Stimulated activated naive CD8-positive, alpha-beta T cell treated with anti-CD3 and anti-CD28 coated beads, Interleukin-15, amount 100 ng/mL, for 72 hours (primary cell): ENCODE measurements at regions not wholly inside any gene's neighbourhood (a gene's known extent, or its start where the extent isn't known, plus 50 kb on each side); places are given as distances from the start of the nearest gene placed in this dataset.

Experiments
- ATAC-seq: fragments of 150-1000 bp; cut with Tn5 transposase; 2 replicates; pipeline ENCODE4 v1.10.0; 2021; ENCODE audit warnings: mild to moderate bottlenecking, moderate library complexity
- DNase-seq, 2 donors: peaks; one replicate each; pipeline ENCODE4 v3.0.0; 2021 to 2022
- H3K27ac Mint-ChIP-seq, 2 donors: one replicate each; pipeline ENCODE4 v1.8.0; 2022; ENCODE audit warnings: mild to moderate bottlenecking in 2 of 2, mixed read lengths in 2 of 2, moderate library complexity in 2 of 2
- H3K27me3 Mint-ChIP-seq: one replicate; pipeline ENCODE4 v1.8.0; 2022; ENCODE audit warnings: mixed read lengths
- H3K4me1 Mint-ChIP-seq: one replicate; pipeline ENCODE4 v1.8.0; 2022; ENCODE audit warnings: mild to moderate bottlenecking, mixed read lengths
- H3K4me3 Mint-ChIP-seq, 2 donors: one replicate each; pipeline ENCODE4 v1.8.0; 2022; ENCODE audit warnings: mild to moderate bottlenecking in 2 of 2, mixed read lengths in 2 of 2, moderate library complexity in 1 of 2
- H3K9me3 Mint-ChIP-seq, 2 donors: one replicate each; pipeline ENCODE4 v1.8.0; 2022; ENCODE audit warnings: mixed read lengths in 2 of 2

DNA sequence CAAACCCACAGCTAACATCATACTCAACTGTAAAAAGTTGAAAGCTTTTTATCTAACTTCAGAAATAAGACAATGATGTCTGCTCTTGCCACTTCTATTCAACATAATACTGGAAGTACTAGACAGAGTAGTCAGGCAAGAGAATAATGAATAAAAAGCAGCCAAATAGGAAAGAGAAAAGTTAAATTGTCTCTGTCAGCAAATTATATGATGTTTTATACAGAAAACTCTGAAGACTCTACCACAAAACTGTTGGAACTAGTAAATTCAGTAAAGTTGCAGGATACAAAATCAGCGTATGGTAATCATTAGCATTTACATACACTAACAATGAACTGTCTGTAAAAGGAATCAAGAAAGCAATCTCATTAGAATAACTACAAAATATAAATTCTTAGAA is 752.9 kb upstream of the CT83 start:
- DNase-seq (no peak), ATAC-seq (no peak)
- H3K27ac Mint-ChIP-seq: no peak overlapping the region
- H3K9me3 Mint-ChIP-seq: no peaks in the 10 kb centered on the region
- no peaks in the 10 kb centered on the region for H3K27me3 Mint-ChIP-seq
- no peak overlapping the region for H3K4me3 Mint-ChIP-seq
- H3K4me1 Mint-ChIP-seq: no peaks in the 10 kb centered on the region

DNA sequence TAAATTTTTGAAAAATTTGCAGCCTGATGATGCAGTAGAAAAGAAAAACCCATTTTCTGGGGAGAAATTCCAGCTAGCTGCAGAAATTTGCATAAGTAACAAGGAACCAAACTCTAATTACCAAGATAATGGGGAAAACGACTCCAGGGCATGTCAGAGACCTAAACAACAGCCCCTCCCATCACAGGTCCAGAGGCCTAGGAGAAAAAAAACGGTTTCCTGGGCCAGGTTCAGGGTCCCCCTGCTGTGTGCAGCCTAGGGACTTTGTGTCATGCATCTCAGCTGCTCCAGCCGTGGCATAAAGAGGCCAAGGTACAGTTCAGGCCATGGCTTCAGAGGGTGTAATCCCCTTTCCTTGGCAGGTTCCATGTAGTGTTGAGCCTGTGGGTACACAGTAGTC is 733.7 kb upstream of the CT83 start:
- DNase-seq (no peak), ATAC-seq (no peak)
- H3K27me3 Mint-ChIP-seq: no peaks in the 10 kb centered on the region
- H3K9me3 Mint-ChIP-seq: peaks cover 0 to 4% of the 10 kb centered on the region in 2 donors
- H3K4me1 Mint-ChIP-seq: no peaks in the 10 kb centered on the region
- no peak overlapping the region for H3K4me3 Mint-ChIP-seq
- H3K27ac Mint-ChIP-seq: no peak overlapping the region

DNA sequence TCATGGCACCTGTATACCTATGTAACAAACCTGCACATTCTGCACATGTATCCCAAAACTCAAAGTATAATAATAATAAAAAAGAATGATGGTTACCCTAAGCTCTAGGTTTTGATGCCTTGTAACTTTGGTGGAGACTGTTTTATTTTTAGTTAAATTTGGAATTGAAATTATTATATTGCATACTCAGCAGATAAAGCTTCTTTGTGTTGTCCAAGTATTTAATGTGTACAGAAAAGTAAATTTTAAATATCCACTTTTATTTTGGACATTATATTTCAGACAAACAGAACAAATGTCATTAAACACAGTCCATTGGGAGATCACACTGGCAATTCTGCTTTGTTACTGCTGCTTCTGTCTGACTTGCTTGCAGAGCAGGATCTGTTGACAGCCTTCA is 684.5 kb upstream of the CT83 start:
- Mint-ChIP-seq H3K27ac (no peak overlapping the region), H3K27me3 (no peaks in the 10 kb centered on the region), H3K4me1 (no peaks in the 10 kb centered on the region), H3K9me3 (no peaks in the 10 kb centered on the region), H3K4me3 (no peak overlapping the region)
- no peak for ATAC-seq
- DNase-seq: no peak

DNA sequence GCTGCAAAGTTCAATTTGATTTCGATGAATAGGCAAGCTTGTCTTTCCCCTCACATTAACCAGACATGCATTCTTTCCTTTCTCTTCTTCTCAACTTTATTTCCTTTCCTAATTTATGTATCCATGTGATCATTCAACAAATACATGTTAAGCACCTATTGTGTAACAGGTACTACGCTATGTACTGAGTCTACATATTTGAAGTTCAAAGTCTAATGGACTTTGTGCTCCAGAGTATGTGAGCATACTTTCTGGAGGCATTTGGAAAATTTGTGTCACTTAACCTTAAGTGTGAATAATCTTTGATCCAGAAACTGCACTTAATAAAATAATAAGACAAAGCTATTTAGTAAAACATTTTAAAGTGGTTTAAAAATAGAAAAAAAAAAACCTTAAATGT is 675.3 kb upstream of the CT83 start:
- no peaks in the 10 kb centered on the region for H3K4me1 Mint-ChIP-seq
- no peaks in the 10 kb centered on the region for H3K9me3 Mint-ChIP-seq
- no peak overlapping the region for H3K4me3 Mint-ChIP-seq
- H3K27ac Mint-ChIP-seq: no peak overlapping the region
- DNase-seq (no peak), ATAC-seq (no peak)
- H3K27me3 Mint-ChIP-seq: no peaks in the 10 kb centered on the region

DNA sequence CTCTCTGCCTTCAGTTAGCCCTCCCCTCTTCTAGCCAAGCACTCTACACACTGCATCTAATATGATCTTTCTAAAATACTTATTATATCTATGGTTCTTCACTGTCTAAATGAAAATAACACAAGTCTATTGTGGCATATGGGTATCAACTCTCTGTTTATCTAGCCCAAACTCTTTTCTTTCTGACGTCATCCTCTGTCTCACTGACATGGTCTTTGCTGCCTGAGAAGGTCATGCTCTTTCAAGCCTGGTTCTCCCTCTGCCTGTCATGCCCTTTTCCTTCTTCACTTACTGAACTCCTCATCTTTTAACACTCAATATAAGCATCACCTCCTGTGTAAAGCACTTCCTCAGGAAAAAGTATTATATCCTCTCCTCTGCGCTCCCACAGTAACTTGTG is 672.2 kb upstream of the CT83 start:
- Mint-ChIP-seq H3K27ac (no peak overlapping the region), H3K4me3 (no peak overlapping the region), H3K4me1 (no peaks in the 10 kb centered on the region), H3K9me3 (no peaks in the 10 kb centered on the region), H3K27me3 (no peaks in the 10 kb centered on the region)
- ATAC-seq (no peak), DNase-seq (no peak)

DNA sequence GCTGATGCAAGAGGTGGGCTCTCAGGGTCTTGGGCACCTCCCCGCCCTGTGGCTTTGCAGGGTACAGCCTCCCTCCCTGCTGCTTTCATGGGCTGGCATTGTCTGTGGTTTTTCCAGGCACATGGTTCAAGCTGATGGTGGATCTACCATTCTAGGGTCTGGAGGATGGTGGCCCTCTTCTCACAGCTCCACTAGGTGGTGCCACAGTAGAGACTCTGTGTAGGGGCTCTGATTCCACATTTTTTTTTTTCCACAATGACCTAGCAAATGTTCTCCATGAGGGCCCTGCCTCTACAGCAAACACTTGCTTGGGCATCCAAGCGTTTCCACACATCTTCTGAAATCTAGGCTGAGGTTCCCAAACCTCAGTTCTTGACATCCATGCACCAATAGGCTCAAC is 657.9 kb upstream of the CT83 start:
- no peak overlapping the region for H3K4me3 Mint-ChIP-seq
- peaks cover 5 to 16% of the 10 kb centered on the region in 2 donors for H3K9me3 Mint-ChIP-seq
- no peak overlapping the region for H3K27ac Mint-ChIP-seq
- ATAC-seq (no peak), DNase-seq (no peak)
- H3K27me3 Mint-ChIP-seq: no peaks in the 10 kb centered on the region
- H3K4me1 Mint-ChIP-seq: no peaks in the 10 kb centered on the region

DNA sequence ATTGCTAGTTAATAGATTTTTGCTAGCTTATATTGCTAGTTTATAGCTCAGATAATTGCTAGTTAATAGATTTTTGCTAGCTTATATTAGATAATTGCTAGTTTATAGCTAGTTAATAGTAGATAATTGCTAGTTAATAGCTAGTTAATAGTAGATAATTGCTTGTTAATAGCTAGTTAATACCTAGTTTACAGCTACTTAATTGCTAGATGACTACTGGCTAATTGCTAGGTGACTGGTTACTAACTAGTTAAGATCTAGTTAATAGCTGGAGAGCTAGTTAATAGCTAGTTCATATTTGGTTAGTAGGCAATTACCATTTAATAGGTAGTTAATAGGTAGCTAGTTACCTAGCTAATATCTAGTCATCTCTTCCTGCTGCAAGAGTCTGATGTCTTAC is 633.8 kb upstream of the CT83 start:
- Mint-ChIP-seq H3K27me3 (no peaks in the 10 kb centered on the region), H3K4me3 (no peak overlapping the region), H3K4me1 (no peaks in the 10 kb centered on the region), H3K9me3 (no peaks in the 10 kb centered on the region), H3K27ac (no peak overlapping the region)
- no peak for ATAC-seq
- no peak for DNase-seq

DNA sequence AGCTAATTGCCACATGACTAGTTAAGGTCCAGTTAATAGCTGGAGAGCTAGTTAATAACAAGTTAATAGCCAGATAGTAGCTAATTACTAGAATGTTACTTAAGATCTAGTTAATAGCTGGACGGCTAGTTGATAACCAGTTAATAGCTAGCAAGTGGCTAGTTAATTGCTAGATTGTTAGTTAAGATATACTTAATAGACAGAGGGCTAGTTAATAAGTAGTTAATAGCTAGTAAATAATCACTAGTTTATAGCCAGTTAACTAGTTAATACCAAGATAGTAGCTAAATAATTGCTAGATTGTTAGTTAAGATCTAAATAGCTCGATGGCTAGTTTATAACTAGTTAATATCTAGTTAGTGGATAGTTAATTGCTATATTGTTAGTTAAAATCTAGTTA is 632.6 kb upstream of the CT83 start:
- Mint-ChIP-seq H3K27me3 (no peaks in the 10 kb centered on the region), H3K4me1 (no peaks in the 10 kb centered on the region), H3K4me3 (no peak overlapping the region), H3K27ac (no peak overlapping the region), H3K9me3 (no peaks in the 10 kb centered on the region)
- DNase-seq (no peak), ATAC-seq (no peak)

DNA sequence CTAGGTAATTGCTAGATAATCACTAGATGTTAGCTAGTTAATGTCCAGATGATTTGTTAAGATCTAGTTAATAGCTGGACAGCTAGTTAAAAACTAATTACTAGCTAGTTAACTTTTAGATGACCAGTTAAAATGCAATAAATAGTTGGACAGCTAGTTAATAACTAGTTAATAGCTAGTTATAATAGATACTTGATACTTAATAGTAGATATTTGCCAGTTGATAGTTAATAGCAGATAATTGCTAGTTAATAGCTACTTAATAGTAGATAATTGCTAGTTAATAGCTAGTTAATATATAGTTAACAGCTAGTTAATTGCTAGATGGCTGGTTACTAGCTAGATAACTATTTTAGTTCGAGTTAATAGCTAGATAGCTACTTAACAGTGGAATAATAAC is 631.4 kb upstream of the CT83 start:
- H3K27ac Mint-ChIP-seq: no peak overlapping the region

DNA sequence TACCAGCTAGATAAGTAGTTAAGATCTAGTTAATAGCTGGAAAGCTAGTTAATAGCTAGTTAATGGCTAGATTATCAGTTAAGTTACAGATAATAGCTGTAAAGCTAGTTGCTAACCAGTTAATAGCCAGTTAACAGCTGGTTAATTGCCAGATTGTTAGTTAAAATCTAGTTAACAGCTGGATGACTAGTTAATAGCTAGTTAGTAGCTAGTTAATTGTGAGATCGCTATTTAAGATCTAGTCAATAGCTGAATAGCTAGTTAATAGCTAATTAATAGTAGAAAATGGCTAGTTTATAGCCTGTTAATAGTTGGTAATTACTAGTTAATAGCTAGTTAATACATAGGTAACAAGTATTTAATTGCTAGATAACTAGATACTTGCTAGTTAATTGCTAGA is 630.5 kb upstream of the CT83 start:
- ATAC-seq (no peak), DNase-seq (no peak)
- no peak overlapping the region for H3K4me3 Mint-ChIP-seq
- H3K27ac Mint-ChIP-seq: no peak overlapping the region
- no peaks in the 10 kb centered on the region for H3K27me3 Mint-ChIP-seq
- no peaks in the 10 kb centered on the region for H3K4me1 Mint-ChIP-seq
- no peaks in the 10 kb centered on the region for H3K9me3 Mint-ChIP-seq

More for the DNA sequence above, 631.4 kb upstream of the CT83 start:
- no peaks in the 10 kb centered on the region for H3K27me3 Mint-ChIP-seq
- H3K4me1 Mint-ChIP-seq: no peaks in the 10 kb centered on the region
- DNase-seq: no peak
- ATAC-seq: no peak
- H3K4me3 Mint-ChIP-seq: no peak overlapping the region
- H3K9me3 Mint-ChIP-seq: no peaks in the 10 kb centered on the region

DNA sequence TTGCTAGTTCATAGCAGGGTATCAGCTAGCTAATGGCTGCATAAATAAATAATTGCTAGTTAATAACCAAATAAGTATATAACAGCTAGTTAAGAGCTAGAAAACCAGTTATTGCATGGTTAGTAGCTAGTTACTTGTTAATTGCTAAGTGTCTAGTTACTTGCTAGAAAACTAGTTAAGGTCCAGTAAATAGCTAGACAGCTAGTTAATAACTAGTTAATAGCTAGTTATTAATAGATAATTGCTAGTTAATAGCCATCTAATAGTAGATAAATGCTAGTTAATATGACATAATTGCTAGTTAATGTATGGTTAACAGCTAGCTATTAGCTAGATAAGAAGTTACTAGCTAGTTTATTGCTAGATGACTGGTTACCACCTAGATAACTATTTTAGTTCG is 629.9 kb upstream of the CT83 start:
- Mint-ChIP-seq H3K27ac (no peak overlapping the region), H3K9me3 (no peaks in the 10 kb centered on the region), H3K27me3 (no peaks in the 10 kb centered on the region), H3K4me1 (no peaks in the 10 kb centered on the region), H3K4me3 (no peak overlapping the region)
- DNase-seq (no peak), ATAC-seq (no peak)

DNA sequence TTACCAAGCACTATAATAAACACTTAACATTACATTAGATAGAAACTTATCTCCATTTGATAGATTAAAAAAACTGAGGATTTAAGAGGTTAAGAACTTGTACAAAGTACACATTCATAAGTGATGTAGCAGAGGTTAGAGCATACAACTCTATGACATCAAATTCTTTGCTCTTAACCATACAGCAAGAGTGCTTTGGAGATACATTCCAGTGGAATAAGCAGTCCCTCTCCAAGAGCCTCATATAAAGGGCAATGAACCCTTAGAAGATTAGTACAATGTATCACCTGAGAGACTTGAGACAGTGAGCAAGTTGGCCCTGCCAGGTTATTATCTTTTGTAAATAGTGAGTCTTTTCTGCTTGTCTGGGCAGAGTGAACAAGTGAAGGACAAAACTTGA is 600.4 kb upstream of the CT83 start:
- no peaks in the 10 kb centered on the region for H3K27me3 Mint-ChIP-seq
- ATAC-seq (no peak), DNase-seq (no peak)

DNA sequence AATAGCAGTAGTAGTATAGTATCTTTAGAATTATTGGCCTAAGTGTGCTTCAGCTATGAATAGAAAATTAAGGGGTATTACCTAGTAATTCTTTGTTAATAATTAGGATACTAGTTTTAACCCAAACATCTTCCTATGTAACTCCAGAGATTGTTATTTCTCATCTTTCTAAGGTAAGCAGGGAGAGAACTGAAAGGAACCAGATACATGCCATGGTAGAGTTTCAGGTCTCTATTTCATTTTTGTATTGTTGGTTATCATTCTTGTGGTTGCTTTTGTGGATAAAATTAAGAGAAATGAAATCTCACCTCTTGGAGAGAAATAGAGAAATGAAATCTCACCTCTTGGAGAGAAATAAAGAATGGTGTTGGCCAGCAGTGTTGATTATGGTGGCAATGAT is 597.1 kb upstream of the CT83 start:
- H3K4me3 Mint-ChIP-seq: no peak overlapping the region

More for the DNA sequence above, 600.4 kb upstream of the CT83 start:
- H3K4me1 Mint-ChIP-seq: no peaks in the 10 kb centered on the region
- no peaks in the 10 kb centered on the region for H3K9me3 Mint-ChIP-seq
- no peak overlapping the region for H3K27ac Mint-ChIP-seq
- no peak overlapping the region for H3K4me3 Mint-ChIP-seq

DNA sequence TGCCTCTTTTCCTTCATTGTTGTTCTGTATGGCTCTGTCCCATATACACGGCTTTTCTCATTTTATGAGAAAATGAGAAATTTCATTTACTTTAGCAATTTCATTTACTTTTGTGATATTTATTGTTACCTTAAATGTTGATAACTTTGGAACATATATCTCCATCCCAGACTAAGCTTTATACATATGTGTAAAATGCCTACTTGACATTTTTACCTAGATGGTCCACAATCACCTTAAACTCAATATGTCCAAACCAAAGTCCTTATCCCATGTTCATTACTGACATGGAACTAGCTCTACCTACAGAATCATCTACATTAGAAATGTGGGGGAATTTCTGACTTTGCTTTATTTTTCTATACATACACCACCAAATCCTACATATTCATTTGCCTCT is 590.5 kb upstream of the CT83 start:
- Mint-ChIP-seq H3K27ac (no peak overlapping the region), H3K4me1 (no peaks in the 10 kb centered on the region), H3K27me3 (no peaks in the 10 kb centered on the region), H3K4me3 (no peak overlapping the region), H3K9me3 (peaks cover 0 to 6% of the 10 kb centered on the region in 2 donors)
- DNase-seq (no peak), ATAC-seq (no peak)

More for the DNA sequence above, 597.1 kb upstream of the CT83 start:
- DNase-seq (no peak), ATAC-seq (no peak)
- Mint-ChIP-seq H3K27me3 (no peaks in the 10 kb centered on the region), H3K27ac (no peak overlapping the region), H3K4me1 (no peaks in the 10 kb centered on the region), H3K9me3 (no peaks in the 10 kb centered on the region)

DNA sequence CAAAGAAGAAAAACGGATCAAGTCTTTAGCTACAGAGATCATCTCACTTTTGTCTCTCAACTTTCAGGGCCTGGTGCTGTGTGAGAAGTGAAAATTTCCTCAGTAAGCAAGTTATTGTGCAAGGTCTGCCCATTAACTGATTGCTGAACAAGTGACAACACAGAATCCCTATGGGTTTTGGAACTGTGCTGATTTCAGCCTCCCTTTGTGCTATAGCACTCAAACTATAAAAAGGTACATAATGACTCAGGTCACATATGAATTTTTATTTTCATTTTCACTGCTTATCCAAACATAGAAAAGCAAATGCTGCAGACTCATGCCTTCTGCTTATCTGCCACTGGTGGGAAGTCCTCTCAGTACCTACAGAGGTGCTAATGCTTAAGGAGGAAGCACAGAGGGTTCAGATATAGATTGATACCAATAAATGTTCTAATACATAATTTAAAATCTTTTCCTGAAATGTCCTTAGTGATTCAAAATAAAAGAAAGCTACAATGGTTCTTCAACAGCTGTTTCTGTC is 576.2 kb upstream of the CT83 start:
- Mint-ChIP-seq H3K27ac (no peak overlapping the region), H3K9me3 (no peaks in the 10 kb centered on the region), H3K27me3 (no peaks in the 10 kb centered on the region), H3K4me1 (no peaks in the 10 kb centered on the region), H3K4me3 (no peak overlapping the region)
- DNase-seq (no peak), ATAC-seq (no peak)

DNA sequence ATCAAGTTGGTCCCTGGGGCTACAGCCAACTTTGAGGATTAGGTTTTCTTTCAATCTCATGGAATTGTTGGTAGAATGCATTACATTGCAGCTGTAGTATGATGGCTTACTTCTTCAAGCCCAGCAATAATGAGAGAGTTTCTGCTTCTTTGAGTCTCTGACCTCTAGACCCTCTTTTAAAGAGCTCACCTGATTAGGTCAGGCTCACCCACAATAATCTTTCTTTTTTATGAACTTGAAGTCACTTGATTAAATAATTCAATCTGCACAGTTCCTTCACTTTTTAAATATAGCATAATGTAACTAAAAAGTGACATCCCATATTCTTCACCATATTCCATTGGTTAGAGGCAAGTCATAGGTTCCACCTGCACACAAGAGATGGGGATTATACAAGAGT is 547.5 kb upstream of the CT83 start:
- no peak overlapping the region for H3K27ac Mint-ChIP-seq
- DNase-seq (no peak), ATAC-seq (no peak)
- no peaks in the 10 kb centered on the region for H3K27me3 Mint-ChIP-seq
- H3K4me1 Mint-ChIP-seq: no peaks in the 10 kb centered on the region
- no peak overlapping the region for H3K4me3 Mint-ChIP-seq
- no peaks in the 10 kb centered on the region for H3K9me3 Mint-ChIP-seq

DNA sequence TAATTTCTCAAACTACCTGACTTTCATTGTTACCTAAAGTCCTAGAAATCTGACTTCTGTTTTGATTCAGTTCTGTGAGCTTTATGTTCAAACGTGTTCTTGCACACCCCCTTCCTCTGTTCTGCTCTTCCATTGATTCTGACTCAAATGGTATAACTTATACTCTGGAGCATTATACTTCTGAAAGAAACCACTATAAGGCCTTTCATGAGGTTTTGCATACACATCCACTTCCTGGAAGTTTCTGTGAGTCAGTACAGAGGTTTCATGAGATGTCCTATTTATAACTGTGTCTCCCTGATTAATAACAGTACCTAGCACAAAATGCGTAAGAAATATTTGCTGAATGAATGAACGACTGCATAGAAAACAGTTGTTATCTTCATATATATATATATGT is 540.2 kb upstream of the CT83 start:
- Mint-ChIP-seq H3K27me3 (no peaks in the 10 kb centered on the region), H3K4me3 (no peak overlapping the region), H3K4me1 (no peaks in the 10 kb centered on the region), H3K9me3 (no peaks in the 10 kb centered on the region), H3K27ac (no peak overlapping the region)
- ATAC-seq: no peak
- no peak for DNase-seq
